PC-9 (cell line): ENCODE measurements at regions not wholly inside any gene's neighbourhood (a gene's known extent, or its start where the extent isn't known, plus 50 kb on each side); places are given as distances from the start of the nearest gene placed in this dataset.

Experiments
- BruUV-seq: library from RNA; stranded (reverse); fragments of 400-500 nt; replicated peaks from 2 replicates; lab custom pipeline; 2021; lab: Mats Ljungman, UMichigan
- CTCF ChIA-PET: fragments of 300-600 bp; sonication (Branson Sonifier 250); formaldehyde crosslinking; loops from one replicate; lab custom pipeline; 2022; ENCODE audit warnings: antibody characterized with exemption; lab: Charles Lee
- POLR2A ChIA-PET: fragments of 300-600 bp; sonication (Branson Sonifier 250); formaldehyde crosslinking; loops from one replicate; lab custom pipeline; 2022; ENCODE audit warnings: antibody characterized with exemption; ENCODE audit not compliant: unreplicated experiment; lab: Charles Lee
- DNase-seq, 2 experiments: peaks; one replicate each; pipeline versions ENCODE4 v3.0.0 to v3.0.0-alpha.2; 2015 to 2022; ENCODE audit warnings: mixed read lengths in 1 of 2
- H2AFZ ChIP-seq: fragments of 200-600 bp; sonication (generic); 2 replicates; pipeline ENCODE4 v1.8.1; 2017; ENCODE audit warnings: antibody characterized with exemption
- H3F3A ChIP-seq: fragments of 200-600 bp; sonication (generic); 2 replicates; pipeline ENCODE4 v1.8.1; 2017; ENCODE audit warnings: antibody characterized with exemption, mild to moderate bottlenecking, low read depth; ENCODE audit not compliant: insufficient read depth
- H3K27ac ChIP-seq: fragments of 200-600 bp; sonication (generic); 2 replicates; pipeline ENCODE4 v1.6.1; 2016; ENCODE audit warnings: mixed run types
- H3K27me3 ChIP-seq: fragments of 200-600 bp; sonication (generic); 2 replicates; pipeline ENCODE4 v1.6.1; 2016; ENCODE audit warnings: low read depth, mixed run types; ENCODE audit not compliant: insufficient read depth
- H3K36me3 ChIP-seq: fragments of 200-600 bp; sonication (generic); 2 replicates; pipeline ENCODE4 v1.6.1; 2016; ENCODE audit warnings: low read depth, mixed run types
- H3K4me1 ChIP-seq: fragments of 200-600 bp; sonication (generic); replicated peaks from 2 replicates; pipeline ENCODE4 v1.6.1; 2016; ENCODE audit warnings: mixed run types; ENCODE audit not compliant: insufficient read depth
- H3K4me2 ChIP-seq: fragments of 200-600 bp; sonication (generic); 2 replicates; pipeline ENCODE4 v1.6.1; 2017; ENCODE audit warnings: mixed run types
- H3K4me3 ChIP-seq: fragments of 200-600 bp; sonication (generic); 2 replicates; pipeline ENCODE4 v1.6.1; 2016; ENCODE audit warnings: mixed run types
- H3K79me2 ChIP-seq: fragments of 200-600 bp; sonication (generic); 2 replicates; pipeline ENCODE4 v1.6.1; 2017; ENCODE audit warnings: low read depth, mixed run types
- H3K9me2 ChIP-seq: fragments of 200-600 bp; sonication (generic); 2 replicates; pipeline ENCODE4 v1.8.1; 2017; ENCODE audit warnings: mild to moderate bottlenecking; ENCODE audit not compliant: insufficient read depth
- H3K9me3 ChIP-seq: fragments of 200-600 bp; sonication (generic); 2 replicates; pipeline ENCODE4 v1.8.1; 2016; ENCODE audit warnings: low read depth; ENCODE audit not compliant: insufficient read depth
- H4K20me1 ChIP-seq: fragments of 200-600 bp; sonication (generic); 2 replicates; pipeline ENCODE4 v1.8.1; 2017; ENCODE audit not compliant: insufficient read depth
- EZH2 ChIP-seq: fragments of 200-600 bp; sonication (generic); IDR thresholded peaks from 2 replicates; pipeline ENCODE4 v1.8.0; 2017; ENCODE audit warnings: antibody characterized with exemption, low read depth
- intact Hi-C: fragments of 100-400 bp; cut with micrococcal nuclease; formaldehyde crosslinking; loops from one replicate; pipeline ENCODE4 v1.10.0; 2022; ENCODE audit not compliant: unreplicated experiment
- TF ChIP-seq, protein P1 (sequence below): fragments of 200-600 bp; sonication (generic); conservative IDR thresholded peaks from 2 replicates; pipeline ENCODE4 v1.6.1; 2017; ENCODE audit warnings: mixed run types, antibody characterized with exemption, mild to moderate bottlenecking, moderate library complexity

GRCh38 chr14:44712024-44712815 lies 205.1 kb upstream of the FSCB start:
- CTCF ChIA-PET, result no interaction called here

DNA sequence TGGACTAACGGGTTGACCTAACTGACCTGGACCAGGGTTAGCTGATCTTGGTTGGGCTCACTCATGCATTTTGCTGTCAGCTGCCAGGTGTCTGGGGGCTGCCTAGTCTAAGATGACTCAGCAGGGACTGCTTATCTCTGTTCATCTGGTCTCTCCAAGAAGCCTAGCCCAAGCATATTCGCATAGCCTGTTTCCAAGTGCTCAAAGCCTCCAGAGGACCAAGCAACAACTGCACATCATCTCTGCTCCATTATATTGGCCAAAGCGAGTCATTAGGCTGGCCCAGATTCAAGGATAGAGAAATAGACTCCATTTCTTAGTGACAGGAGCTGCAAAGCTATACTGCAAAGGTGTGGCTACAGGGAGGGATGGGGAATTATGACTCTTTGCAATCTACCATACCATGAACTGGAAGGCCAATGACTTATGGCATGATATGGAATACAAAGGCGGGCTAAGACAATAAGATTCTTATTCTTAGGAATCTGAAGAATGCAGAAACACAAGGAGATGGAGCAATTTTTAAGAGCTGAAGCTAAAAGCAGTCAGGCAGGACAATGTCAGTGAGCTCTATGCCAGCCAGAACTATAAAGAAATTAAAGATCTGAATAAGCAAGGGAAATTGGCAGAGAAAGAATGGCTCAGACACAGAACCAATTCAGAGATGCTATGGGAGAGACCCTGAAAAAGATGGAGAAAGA lies 194.6 kb upstream of the FSCB start:
- H3K27ac ChIP-seq, result no peak overlapping the region
- no peak overlapping the region for H3K4me3 ChIP-seq
- no peaks in the 10 kb centered on the region for H3K27me3 ChIP-seq
- H3K4me2 ChIP-seq, result no peak overlapping the region
- ChIA-PET CTCF (interaction anchor here (1.1 kb wide), 1 partner anchor 145 kb away, joined by 5 read pairs; no protein-coding TSS in a partner anchor), POLR2A (no interaction called here)
- no peaks in the 10 kb centered on the region for H3K4me1 ChIP-seq
- no peak overlapping the region for H2AFZ ChIP-seq
- no peaks in the 10 kb centered on the region for H3K9me3 ChIP-seq
- no TSS peak for BruUV-seq
- TF ChIP-seq EZH2, result no peak
- TF ChIP-seq, protein P1, sequence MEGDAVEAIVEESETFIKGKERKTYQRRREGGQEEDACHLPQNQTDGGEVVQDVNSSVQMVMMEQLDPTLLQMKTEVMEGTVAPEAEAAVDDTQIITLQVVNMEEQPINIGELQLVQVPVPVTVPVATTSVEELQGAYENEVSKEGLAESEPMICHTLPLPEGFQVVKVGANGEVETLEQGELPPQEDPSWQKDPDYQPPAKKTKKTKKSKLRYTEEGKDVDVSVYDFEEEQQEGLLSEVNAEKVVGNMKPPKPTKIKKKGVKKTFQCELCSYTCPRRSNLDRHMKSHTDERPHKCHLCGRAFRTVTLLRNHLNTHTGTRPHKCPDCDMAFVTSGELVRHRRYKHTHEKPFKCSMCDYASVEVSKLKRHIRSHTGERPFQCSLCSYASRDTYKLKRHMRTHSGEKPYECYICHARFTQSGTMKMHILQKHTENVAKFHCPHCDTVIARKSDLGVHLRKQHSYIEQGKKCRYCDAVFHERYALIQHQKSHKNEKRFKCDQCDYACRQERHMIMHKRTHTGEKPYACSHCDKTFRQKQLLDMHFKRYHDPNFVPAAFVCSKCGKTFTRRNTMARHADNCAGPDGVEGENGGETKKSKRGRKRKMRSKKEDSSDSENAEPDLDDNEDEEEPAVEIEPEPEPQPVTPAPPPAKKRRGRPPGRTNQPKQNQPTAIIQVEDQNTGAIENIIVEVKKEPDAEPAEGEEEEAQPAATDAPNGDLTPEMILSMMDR, result no peak
- no peaks in the 10 kb centered on the region for H3F3A ChIP-seq
- no peaks in the 10 kb centered on the region for H4K20me1 ChIP-seq
- no peaks in the 10 kb centered on the region for H3K79me2 ChIP-seq
- H3K9me2 ChIP-seq, result no peaks in the 10 kb centered on the region; the same call in 1 of the 2 replicates
- intact Hi-C loops, result no loop called here
- no peaks in the 10 kb centered on the region for H3K36me3 ChIP-seq
- peak in 1 of 2 experiments; percentile 9 for DNase-seq

More at GRCh38 chr14:44712024-44712815, 205.1 kb upstream of the FSCB start:
- H3K4me3 ChIP-seq, result no peak overlapping the region
- TF ChIP-seq EZH2, result no peak
- TF ChIP-seq, protein P1, result no peak
- no peak overlapping the region for H3K27ac ChIP-seq
- no peaks in the 10 kb centered on the region for H3F3A ChIP-seq
- H3K9me2 ChIP-seq, result no peaks in the 10 kb centered on the region
- no peaks in the 10 kb centered on the region for H3K79me2 ChIP-seq
- no peak for DNase-seq
- no peaks in the 10 kb centered on the region for H3K4me1 ChIP-seq
- intact Hi-C loops, result no loop called here
- H3K9me3 ChIP-seq, result no peaks in the 10 kb centered on the region
- H2AFZ ChIP-seq, result no peak overlapping the region
- no peaks in the 10 kb centered on the region for H3K27me3 ChIP-seq
- no TSS peak for BruUV-seq
- no peaks in the 10 kb centered on the region for H3K36me3 ChIP-seq
- H4K20me1 ChIP-seq, result no peaks in the 10 kb centered on the region
- no peak overlapping the region for H3K4me2 ChIP-seq
- POLR2A ChIA-PET, result no interaction called here

GRCh38 chr14:44700694-44701093 lies 193.6 kb upstream of the FSCB start:
- intact Hi-C loops, result no loop called here
- Histone ChIP-seq H3K9me2 (no peaks in the 10 kb centered on the region; the same call in 1 of the 2 replicates), H3K4me2 (no peak overlapping the region), H4K20me1 (no peaks in the 10 kb centered on the region), H3F3A (no peaks in the 10 kb centered on the region), H3K4me1 (no peaks in the 10 kb centered on the region), H3K79me2 (no peaks in the 10 kb centered on the region), H2AFZ (no peak overlapping the region), H3K36me3 (no peaks in the 10 kb centered on the region), H3K4me3 (no peak overlapping the region), H3K27ac (no peak overlapping the region), H3K9me3 (no peaks in the 10 kb centered on the region), H3K27me3 (no peaks in the 10 kb centered on the region)
- no peak for DNase-seq
- no TSS peak for BruUV-seq
- TF ChIP-seq EZH2, result no peak
- TF ChIP-seq, protein P1, result no peak
- POLR2A ChIA-PET, result no interaction called here
- CTCF ChIA-PET, result no interaction called here
